A673 (cell line): ENCODE measurements at regions not wholly inside any gene's neighbourhood (a gene's known extent, or its start where the extent isn't known, plus 50 kb on each side); places are given as distances from the start of the nearest gene placed in this dataset.
"Not testable (repeated sequence)": the region's sequence is repeated elsewhere in the genome, so short reads cannot be mapped to it uniquely, and the experiment has no call there.

Experiments used
- BruUV-seq: library from RNA; stranded (reverse); fragments of 400-500 nt; replicated peaks from 2 replicates; lab custom pipeline; 2021; lab: Mats Ljungman, UMichigan
- CTCF ChIA-PET: fragments of 300-600 bp; sonication (Branson Sonifier 250); formaldehyde crosslinking; loops from one replicate; lab custom pipeline; 2022; ENCODE audit warnings: antibody characterized with exemption; lab: Charles Lee
- POLR2A ChIA-PET: fragments of 300-600 bp; sonication (Branson Sonifier 250); formaldehyde crosslinking; loops from one replicate; lab custom pipeline; 2022; ENCODE audit warnings: antibody characterized with exemption; ENCODE audit not compliant: low non-redundant PET; lab: Charles Lee
- DNase-seq: peaks from one replicate; pipeline ENCODE4 v3.0.0-alpha.2; 2015; ENCODE audit warnings: low spot score
- H3K27ac ChIP-seq: fragments of 200-600 bp; sonication (generic); 2 replicates; pipeline ENCODE4 v1.5.1; 2016; ENCODE audit warnings: mixed run types, low read depth, mild to moderate bottlenecking, mixed read lengths, antibody characterized with exemption, low read length; ENCODE audit not compliant: poor library complexity, severe bottlenecking
- H3K27me3 ChIP-seq: fragments of 200-600 bp; sonication (generic); replicated peaks from 2 replicates; pipeline ENCODE4 v1.6.1; 2017; ENCODE audit warnings: mixed run types, low read depth, mild to moderate bottlenecking, mixed read lengths, antibody characterized with exemption, low read length; ENCODE audit not compliant: insufficient read depth, poor library complexity
- H3K36me3 ChIP-seq: fragments of 200-600 bp; sonication (generic); 2 replicates; pipeline ENCODE4 v1.6.1; 2016; ENCODE audit warnings: mixed run types, mild to moderate bottlenecking, mixed read lengths, antibody characterized with exemption, low read length; ENCODE audit not compliant: insufficient read depth, poor library complexity, severe bottlenecking
- H3K4me1 ChIP-seq: fragments of 200-600 bp; sonication (generic); 2 replicates; pipeline ENCODE4 v1.6.1; 2017; ENCODE audit warnings: mixed run types, mild to moderate bottlenecking, mixed read lengths, antibody characterized with exemption, low read length; ENCODE audit not compliant: insufficient read depth, poor library complexity, severe bottlenecking
- H3K4me3 ChIP-seq: fragments of 200-600 bp; sonication (generic); 2 replicates; pipeline ENCODE4 v1.5.1; 2016; ENCODE audit warnings: low read depth, mixed run types, mild to moderate bottlenecking, mixed read lengths, low read length; ENCODE audit not compliant: poor library complexity, severe bottlenecking
- H3K9me3 ChIP-seq: fragments of 200-600 bp; sonication (generic); 2 replicates; pipeline ENCODE4 v1.6.1; 2016; ENCODE audit warnings: mixed run types, low read depth, mild to moderate bottlenecking, mixed read lengths, antibody characterized with exemption, low read length; ENCODE audit not compliant: poor library complexity, severe bottlenecking
- intact Hi-C: fragments of 100-400 bp; cut with micrococcal nuclease; formaldehyde crosslinking; loops from one replicate; pipeline ENCODE4 v1.10.0; 2022; ENCODE audit not compliant: unreplicated experiment

- H3K27me3 ChIP-seq, intact Hi-C loops, H3K4me1 ChIP-seq, H3K9me3 ChIP-seq, H3K27ac ChIP-seq, H3K36me3 ChIP-seq, H3K4me3 ChIP-seq, POLR2A ChIA-PET, CTCF ChIA-PET, DNase-seq, BruUV-seq: not testable (repeated sequence)
These were observed 138.6 kb downstream of the NPIPB11 start for GRCh38 chr16:29267891-29268290.

GRCh38 chr16:29267055-29267619 lies 139.4 kb downstream of the NPIPB11 start:
- not testable (repeated sequence) for H3K27ac ChIP-seq

GRCh38 chr16:29266612-29267011 lies 139.9 kb downstream of the NPIPB11 start:
- H3K36me3 ChIP-seq, BruUV-seq, DNase-seq, H3K4me3 ChIP-seq, H3K9me3 ChIP-seq, H3K4me1 ChIP-seq, H3K27me3 ChIP-seq, CTCF ChIA-PET, H3K27ac ChIP-seq, intact Hi-C loops, POLR2A ChIA-PET: not testable (repeated sequence)

More at GRCh38 chr16:29267055-29267619, 139.4 kb downstream of the NPIPB11 start:
- intact Hi-C loops, BruUV-seq, H3K9me3 ChIP-seq, H3K36me3 ChIP-seq, CTCF ChIA-PET, H3K27me3 ChIP-seq, DNase-seq, POLR2A ChIA-PET, H3K4me1 ChIP-seq, H3K4me3 ChIP-seq: not testable (repeated sequence)

GRCh38 chr16:29265255-29265853 lies 141.2 kb downstream of the NPIPB11 start:
- H3K4me3 ChIP-seq, intact Hi-C loops, H3K36me3 ChIP-seq, H3K27ac ChIP-seq, H3K27me3 ChIP-seq, BruUV-seq, DNase-seq, H3K4me1 ChIP-seq, H3K9me3 ChIP-seq, CTCF ChIA-PET, POLR2A ChIA-PET: not testable (repeated sequence)

- H3K9me3 ChIP-seq, H3K27ac ChIP-seq, CTCF ChIA-PET, H3K4me3 ChIP-seq, BruUV-seq, H3K36me3 ChIP-seq, POLR2A ChIA-PET, DNase-seq, H3K4me1 ChIP-seq, H3K27me3 ChIP-seq, intact Hi-C loops: not testable (repeated sequence)
These were observed 142.3 kb downstream of the NPIPB11 start for GRCh38 chr16:29264080-29264837.

GRCh38 chr16:29262725-29263124 lies 143.8 kb downstream of the NPIPB11 start:
- POLR2A ChIA-PET, H3K27me3 ChIP-seq, H3K27ac ChIP-seq, H3K9me3 ChIP-seq, CTCF ChIA-PET, H3K4me3 ChIP-seq, intact Hi-C loops, H3K4me1 ChIP-seq, BruUV-seq, DNase-seq, H3K36me3 ChIP-seq: not testable (repeated sequence)

GRCh38 chr16:29261427-29262248 lies 144.9 kb downstream of the NPIPB11 start:
- CTCF ChIA-PET, H3K4me1 ChIP-seq, H3K4me3 ChIP-seq: not testable (repeated sequence)

More at GRCh38 chr16:29261427-29262248, 144.9 kb downstream of the NPIPB11 start:
- H3K9me3 ChIP-seq, H3K27me3 ChIP-seq, H3K36me3 ChIP-seq, DNase-seq, POLR2A ChIA-PET, H3K27ac ChIP-seq, intact Hi-C loops, BruUV-seq: not testable (repeated sequence)
